ENCODE measurements at regions not wholly inside any gene's neighbourhood (a gene's known extent, or its start where the extent isn't known, plus 50 kb on each side); places are given as distances from the start of the nearest gene placed in this dataset.
"Not testable (repeated sequence)": the region's sequence is repeated elsewhere in the genome, so short reads cannot be mapped to it uniquely, and the experiment has no call there.

- no peak overlapping the region for H2AFZ ChIP-seq (ENCODE audit: low read depth, low read length)
- H3K18ac ChIP-seq (ENCODE audit: low read depth in 1 of 2, low read length in 2 of 2): no peak overlapping the region
- H2BK12ac ChIP-seq (ENCODE audit: low read length in 2 of 2): no peak overlapping the region
- H3K27ac ChIP-seq (ENCODE audit: low read length, poor library complexity, severe bottlenecking): no peak overlapping the region
- no peaks in the 10 kb centered on the region for H3K79me1 ChIP-seq (replicated peaks; ENCODE audit: low read length, poor library complexity, severe bottlenecking)
- 100% methylated on average over 1 of the region's 2 CpGs for WGBS
- H3K9me3 ChIP-seq (ENCODE audit: control insufficient read depth, low read length): no peaks in the 10 kb centered on the region
- H3K36me3 ChIP-seq (ENCODE audit: control insufficient read depth in 1 of 2, insufficient read depth in 2 of 2, low read depth in 1 of 2, low read length in 2 of 2): no peaks in the 10 kb centered on the region
- no peak overlapping the region for H4K8ac ChIP-seq (ENCODE audit: low read length)
- no peak overlapping the region for H4K91ac ChIP-seq (ENCODE audit: low read length)
- no peak overlapping the region for H2BK15ac ChIP-seq (ENCODE audit: low read depth, poor library complexity, severe bottlenecking)
- H3K14ac ChIP-seq (ENCODE audit: low read length in 2 of 2): no peak overlapping the region
- peak; percentile 13 for DNase-seq
- no peaks in the 10 kb centered on the region for H3K4me1 ChIP-seq (ENCODE audit: control insufficient read depth, insufficient read depth, low read depth, low read length)
- no peak overlapping the region for H2AK5ac ChIP-seq (ENCODE audit: low read length, severe bottlenecking)
- no peak overlapping the region for H3K23ac ChIP-seq (ENCODE audit: low read length in 2 of 2)
- H3K4me3 ChIP-seq (ENCODE audit: insufficient read depth in 1 of 2, low read depth in 1 of 2, low read length in 2 of 2): no peak overlapping the region
- H3K4ac ChIP-seq (ENCODE audit: low read depth in 1 of 2, low read length in 2 of 2): no peak overlapping the region
- H2BK120ac ChIP-seq (ENCODE audit: low read depth, low read length): no peak overlapping the region
- no peak overlapping the region for H2BK5ac ChIP-seq (ENCODE audit: low read depth, low read length, poor library complexity, severe bottlenecking)
- H3K9ac ChIP-seq (ENCODE audit: low read length): no peak overlapping the region
- H3K4me2 ChIP-seq (ENCODE audit: low read length, poor library complexity, severe bottlenecking): no peak overlapping the region
- no peaks in the 10 kb centered on the region for H3K27me3 ChIP-seq (ENCODE audit: control insufficient read depth in 1 of 2, insufficient read depth in 1 of 2, low read length in 2 of 2)
Observed at GRCh38 chr4:33494150-33494549, 2750.2 kb downstream of the ARAP2 start.

- H3K4me3 ChIP-seq (ENCODE audit: insufficient read depth in 1 of 2, low read depth in 1 of 2, low read length in 2 of 2); DNase-seq; H3K4me2 ChIP-seq (ENCODE audit: low read length, poor library complexity, severe bottlenecking); H3K9ac ChIP-seq (ENCODE audit: low read length); H4K8ac ChIP-seq (ENCODE audit: low read length); H3K27ac ChIP-seq (ENCODE audit: low read length, poor library complexity, severe bottlenecking); H2BK5ac ChIP-seq (ENCODE audit: low read depth, low read length, poor library complexity, severe bottlenecking); H3K27me3 ChIP-seq (ENCODE audit: control insufficient read depth in 1 of 2, insufficient read depth in 1 of 2, low read length in 2 of 2); H3K4ac ChIP-seq (ENCODE audit: low read depth in 1 of 2, low read length in 2 of 2); H3K23ac ChIP-seq (ENCODE audit: low read length in 2 of 2); H4K91ac ChIP-seq (ENCODE audit: low read length); H2AK5ac ChIP-seq (ENCODE audit: low read length, severe bottlenecking); H2AFZ ChIP-seq (ENCODE audit: low read depth, low read length); H2BK120ac ChIP-seq (ENCODE audit: low read depth, low read length); H3K79me1 ChIP-seq (replicated peaks; ENCODE audit: low read length, poor library complexity, severe bottlenecking); H3K36me3 ChIP-seq (ENCODE audit: control insufficient read depth in 1 of 2, insufficient read depth in 2 of 2, low read depth in 1 of 2, low read length in 2 of 2); H3K4me1 ChIP-seq (ENCODE audit: control insufficient read depth, insufficient read depth, low read depth, low read length); H2BK15ac ChIP-seq (ENCODE audit: low read depth, poor library complexity, severe bottlenecking); H2BK12ac ChIP-seq (ENCODE audit: low read length in 2 of 2); H3K18ac ChIP-seq (ENCODE audit: low read depth in 1 of 2, low read length in 2 of 2); H3K14ac ChIP-seq (ENCODE audit: low read length in 2 of 2): not testable (repeated sequence)
- WGBS: 98% methylated on average over 6 of the region's 6 CpGs
- H3K9me3 ChIP-seq (ENCODE audit: control insufficient read depth, low read length): peaks cover 19% of the 10 kb centered on the region
Observed at GRCh38 chr4:33501587-33501986, 2742.7 kb downstream of the ARAP2 start.

GRCh38 chr4:33512397-33512796 lies 2731.9 kb downstream of the ARAP2 start:
- Histone ChIP-seq H3K4me2 (ENCODE audit: low read length, poor library complexity, severe bottlenecking) (no peak overlapping the region), H2AFZ (ENCODE audit: low read depth, low read length) (no peak overlapping the region), H3K4ac (ENCODE audit: low read depth in 1 of 2, low read length in 2 of 2) (no peak overlapping the region), H2BK15ac (ENCODE audit: low read depth, poor library complexity, severe bottlenecking) (no peak overlapping the region), H3K14ac (ENCODE audit: low read length in 2 of 2) (no peak overlapping the region), H2BK12ac (ENCODE audit: low read length in 2 of 2) (no peak overlapping the region), H3K27me3 (ENCODE audit: control insufficient read depth in 1 of 2, insufficient read depth in 1 of 2, low read length in 2 of 2) (no peaks in the 10 kb centered on the region), H3K4me1 (ENCODE audit: control insufficient read depth, insufficient read depth, low read depth, low read length) (no peaks in the 10 kb centered on the region), H3K79me1 (replicated peaks; ENCODE audit: low read length, poor library complexity, severe bottlenecking) (no peaks in the 10 kb centered on the region), H2BK120ac (ENCODE audit: low read depth, low read length) (no peak overlapping the region), H3K9me3 (ENCODE audit: control insufficient read depth, low read length) (peaks cover 35% of the 10 kb centered on the region), H4K91ac (ENCODE audit: low read length) (no peak overlapping the region), H2BK5ac (ENCODE audit: low read depth, low read length, poor library complexity, severe bottlenecking) (no peak overlapping the region), H3K18ac (ENCODE audit: low read depth in 1 of 2, low read length in 2 of 2) (no peak overlapping the region), H4K8ac (ENCODE audit: low read length) (no peak overlapping the region), H3K9ac (ENCODE audit: low read length) (no peak overlapping the region), H3K4me3 (ENCODE audit: insufficient read depth in 1 of 2, low read depth in 1 of 2, low read length in 2 of 2) (no peak overlapping the region), H2AK5ac (ENCODE audit: low read length, severe bottlenecking) (no peak overlapping the region), H3K23ac (ENCODE audit: low read length in 2 of 2) (no peak overlapping the region), H3K27ac (ENCODE audit: low read length, poor library complexity, severe bottlenecking) (no peak overlapping the region), H3K36me3 (ENCODE audit: control insufficient read depth in 1 of 2, insufficient read depth in 2 of 2, low read depth in 1 of 2, low read length in 2 of 2) (no peaks in the 10 kb centered on the region)
- 85% methylated on average over 3 of the region's 3 CpGs for WGBS
- DNase-seq: no peak

- WGBS: 97% methylated on average over 6 of the region's 6 CpGs
- H3K14ac ChIP-seq (ENCODE audit: low read length in 2 of 2): no peak overlapping the region
- H3K27me3 ChIP-seq (ENCODE audit: control insufficient read depth in 1 of 2, insufficient read depth in 1 of 2, low read length in 2 of 2): no peaks in the 10 kb centered on the region
Observed at GRCh38 chr4:33518856-33519255, 2725.5 kb downstream of the ARAP2 start.

More at GRCh38 chr4:33518856-33519255, 2725.5 kb downstream of the ARAP2 start:
- no peak overlapping the region for H3K4me3 ChIP-seq (ENCODE audit: insufficient read depth in 1 of 2, low read depth in 1 of 2, low read length in 2 of 2)
- H2BK5ac ChIP-seq (ENCODE audit: low read depth, low read length, poor library complexity, severe bottlenecking): no peak overlapping the region
- H3K4me1 ChIP-seq (ENCODE audit: control insufficient read depth, insufficient read depth, low read depth, low read length): no peaks in the 10 kb centered on the region
- H3K79me1 ChIP-seq (replicated peaks; ENCODE audit: low read length, poor library complexity, severe bottlenecking): no peaks in the 10 kb centered on the region
- H2AK5ac ChIP-seq (ENCODE audit: low read length, severe bottlenecking): no peak overlapping the region
- H3K23ac ChIP-seq (ENCODE audit: low read length in 2 of 2): no peak overlapping the region
- H3K9me3 ChIP-seq (ENCODE audit: control insufficient read depth, low read length): peaks cover 48% of the 10 kb centered on the region
- no peak overlapping the region for H2BK12ac ChIP-seq (ENCODE audit: low read length in 2 of 2)
- no peak overlapping the region for H3K4me2 ChIP-seq (ENCODE audit: low read length, poor library complexity, severe bottlenecking)
- no peak for DNase-seq
- no peak overlapping the region for H2AFZ ChIP-seq (ENCODE audit: low read depth, low read length)
- no peak overlapping the region for H4K8ac ChIP-seq (ENCODE audit: low read length)
- H3K36me3 ChIP-seq (ENCODE audit: control insufficient read depth in 1 of 2, insufficient read depth in 2 of 2, low read depth in 1 of 2, low read length in 2 of 2): no peaks in the 10 kb centered on the region
- no peak overlapping the region for H4K91ac ChIP-seq (ENCODE audit: low read length)
- H3K27ac ChIP-seq (ENCODE audit: low read length, poor library complexity, severe bottlenecking): no peak overlapping the region
- no peak overlapping the region for H3K4ac ChIP-seq (ENCODE audit: low read depth in 1 of 2, low read length in 2 of 2)
- no peak overlapping the region for H2BK15ac ChIP-seq (ENCODE audit: low read depth, poor library complexity, severe bottlenecking)
- no peak overlapping the region for H2BK120ac ChIP-seq (ENCODE audit: low read depth, low read length)
- no peak overlapping the region for H3K9ac ChIP-seq (ENCODE audit: low read length)
- H3K18ac ChIP-seq (ENCODE audit: low read depth in 1 of 2, low read length in 2 of 2): no peak overlapping the region
